ENCODE measurements at regions not wholly inside any gene's neighbourhood (a gene's known extent, or its start where the extent isn't known, plus 50 kb on each side); places are given as distances from the start of the nearest gene placed in this dataset.
"Not testable (repeated sequence)": the region's sequence is repeated elsewhere in the genome, so short reads cannot be mapped to it uniquely, and the experiment has no call there.

DNA sequence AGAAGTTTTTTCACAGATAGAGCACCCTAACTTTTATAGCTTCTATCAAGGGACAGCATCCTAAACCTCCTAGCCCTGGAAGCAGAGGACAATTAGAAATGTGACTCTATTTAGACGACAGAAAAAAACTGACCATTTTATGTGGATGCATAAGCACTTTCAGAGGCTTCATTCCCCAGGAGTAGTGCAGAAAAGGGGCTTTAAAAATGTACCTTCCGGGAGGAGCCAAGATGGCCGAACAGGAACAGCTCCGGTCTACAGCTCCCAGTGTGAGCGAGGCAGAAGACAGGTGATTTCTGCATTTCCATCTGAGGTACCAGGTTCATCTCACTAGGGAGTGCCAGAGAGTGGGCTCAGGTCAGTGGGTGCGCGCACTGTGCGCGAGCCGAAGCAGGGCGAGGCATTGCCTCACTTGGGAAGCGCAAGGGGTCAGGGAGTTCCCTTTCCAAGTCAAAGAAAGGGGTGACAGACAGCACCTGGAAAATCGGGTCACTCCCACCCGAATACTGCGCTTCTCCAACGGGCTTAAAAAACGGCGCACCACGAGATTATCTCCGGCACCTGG lies 416.4 kb upstream of the C1orf87 start:
- not testable (repeated sequence) for DNase-seq

DNA sequence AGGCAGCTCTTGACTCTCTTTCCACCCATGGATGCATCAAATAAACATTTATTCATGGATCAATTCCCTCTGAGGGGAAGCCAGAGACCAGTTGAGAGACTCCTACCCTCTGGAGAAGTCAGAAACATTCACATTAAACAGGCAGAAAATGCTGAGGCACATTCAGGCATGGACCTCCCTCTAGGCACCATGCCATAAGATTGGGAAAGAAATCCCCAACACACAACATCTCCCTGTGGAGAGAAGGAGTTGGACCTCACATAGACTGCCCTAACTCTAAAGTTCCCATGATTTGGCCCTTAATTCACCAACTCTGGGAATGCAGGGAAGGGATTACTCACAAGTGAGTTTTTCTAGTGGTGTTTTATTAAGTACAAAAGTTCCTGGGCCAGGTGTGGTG lies 415.3 kb upstream of the C1orf87 start:
- DNase-seq: no peak

DNA sequence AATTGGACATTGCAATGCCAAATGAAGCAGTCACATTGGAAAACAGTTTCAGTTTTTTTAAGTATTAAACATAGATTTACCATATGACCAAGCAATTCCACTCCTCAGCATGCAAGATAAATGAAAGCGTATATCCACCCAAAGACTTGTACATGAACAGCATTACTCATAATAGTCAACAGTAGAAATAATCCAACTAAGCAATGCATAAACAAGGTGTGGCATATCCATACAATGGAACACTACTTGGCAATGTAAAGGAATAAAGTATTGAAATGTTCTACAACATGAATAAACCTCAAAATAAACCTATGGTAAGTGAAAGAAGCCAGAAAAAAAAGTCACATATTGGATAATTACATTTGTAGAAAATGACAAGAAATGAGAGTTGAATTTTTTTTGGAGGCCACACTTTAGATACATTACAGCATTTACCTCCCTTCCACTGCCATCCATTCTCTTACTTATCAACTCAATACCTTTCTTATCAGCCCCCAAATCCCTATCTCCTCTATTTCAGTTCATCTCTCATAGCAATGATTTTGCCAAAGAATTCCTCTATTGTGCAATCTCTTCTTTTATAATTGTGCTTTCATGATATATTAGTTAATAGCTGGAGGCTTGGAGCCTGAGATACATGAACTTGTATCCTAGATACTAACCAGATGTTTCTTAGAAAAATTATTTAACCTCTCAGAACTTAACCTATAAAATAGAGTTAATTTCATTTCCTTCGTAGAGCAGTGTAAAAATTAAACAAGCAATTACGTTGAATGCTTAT lies 414.2 kb upstream of the C1orf87 start:
- DNase-seq: no peak

DNA sequence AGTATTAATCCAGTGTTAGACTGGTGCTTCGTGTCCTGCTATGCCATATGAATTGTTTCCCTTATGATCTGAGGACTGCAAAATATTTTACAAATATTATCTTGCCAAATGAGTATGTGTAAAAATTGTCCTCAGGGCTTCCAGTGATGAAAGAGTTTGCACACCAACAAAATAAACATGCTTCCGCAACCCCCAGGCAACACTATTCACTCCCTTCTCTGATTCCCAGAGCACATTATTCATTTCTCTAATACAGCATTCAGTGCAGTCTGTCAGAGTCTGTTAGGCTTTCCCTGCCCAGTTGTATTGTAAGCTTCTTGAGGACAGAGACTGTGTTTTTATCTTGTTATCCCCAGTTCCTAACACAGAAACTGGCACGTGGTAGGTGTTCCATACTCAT lies 409.9 kb upstream of the C1orf87 start:
- DNase-seq: no peak

DNA sequence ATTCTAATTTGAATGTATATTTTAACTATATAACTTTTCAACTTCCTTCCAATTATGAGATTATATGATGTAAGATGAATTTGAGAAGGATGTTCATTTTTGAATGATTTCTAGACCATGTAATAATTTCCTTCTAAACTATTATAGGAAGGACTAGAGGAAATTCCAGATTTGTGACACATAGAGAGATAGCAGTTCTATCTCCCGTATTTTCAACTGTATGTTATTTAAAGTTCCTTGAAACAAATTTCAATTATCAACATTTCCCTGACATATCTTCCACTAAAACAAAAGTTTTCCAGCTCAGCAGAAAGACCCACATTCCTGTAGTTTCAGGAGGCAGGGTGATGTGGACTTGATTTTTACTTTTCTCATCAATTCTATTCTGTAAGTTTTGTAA lies 396.7 kb upstream of the C1orf87 start:
- no peak for DNase-seq

DNA sequence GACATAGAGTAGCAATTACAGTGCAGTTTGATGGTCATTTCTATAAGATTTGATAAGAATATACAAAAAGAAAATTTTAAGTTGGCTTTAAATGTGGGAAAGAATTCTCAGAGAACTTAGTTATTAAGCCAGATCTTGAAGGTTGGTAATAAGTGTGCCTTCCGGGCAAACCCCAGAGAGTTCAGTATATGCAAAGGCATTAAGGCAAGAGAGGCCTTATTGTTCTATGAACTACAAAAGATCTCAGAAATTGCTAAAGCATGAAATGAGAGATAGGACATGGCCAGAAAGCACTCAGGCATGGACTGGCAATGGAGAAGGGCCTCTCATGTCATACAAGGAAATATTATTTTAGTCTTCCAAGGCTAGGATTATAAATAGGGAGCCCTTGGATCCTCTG lies 390.2 kb upstream of the C1orf87 start:
- no peak for DNase-seq

DNA sequence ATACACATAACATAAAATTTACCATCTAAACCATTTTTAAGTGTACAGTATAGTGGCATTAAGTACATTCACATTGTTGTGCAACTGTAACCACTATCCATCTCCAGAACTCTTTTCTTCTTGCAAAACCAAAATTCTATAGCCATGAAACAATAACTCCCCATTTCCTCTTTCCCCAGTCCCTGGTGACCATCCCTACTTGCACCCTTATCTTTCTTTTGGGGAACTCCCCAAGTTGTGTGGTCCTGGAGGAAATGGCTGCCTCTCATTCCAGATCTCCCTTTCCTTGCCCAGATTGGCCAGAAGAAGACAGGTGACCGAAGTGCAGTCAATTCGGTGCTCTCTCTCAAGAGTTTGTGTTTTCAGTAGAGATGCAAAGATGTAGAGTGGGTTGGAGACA lies 389.6 kb upstream of the C1orf87 start:
- no peak for DNase-seq

DNA sequence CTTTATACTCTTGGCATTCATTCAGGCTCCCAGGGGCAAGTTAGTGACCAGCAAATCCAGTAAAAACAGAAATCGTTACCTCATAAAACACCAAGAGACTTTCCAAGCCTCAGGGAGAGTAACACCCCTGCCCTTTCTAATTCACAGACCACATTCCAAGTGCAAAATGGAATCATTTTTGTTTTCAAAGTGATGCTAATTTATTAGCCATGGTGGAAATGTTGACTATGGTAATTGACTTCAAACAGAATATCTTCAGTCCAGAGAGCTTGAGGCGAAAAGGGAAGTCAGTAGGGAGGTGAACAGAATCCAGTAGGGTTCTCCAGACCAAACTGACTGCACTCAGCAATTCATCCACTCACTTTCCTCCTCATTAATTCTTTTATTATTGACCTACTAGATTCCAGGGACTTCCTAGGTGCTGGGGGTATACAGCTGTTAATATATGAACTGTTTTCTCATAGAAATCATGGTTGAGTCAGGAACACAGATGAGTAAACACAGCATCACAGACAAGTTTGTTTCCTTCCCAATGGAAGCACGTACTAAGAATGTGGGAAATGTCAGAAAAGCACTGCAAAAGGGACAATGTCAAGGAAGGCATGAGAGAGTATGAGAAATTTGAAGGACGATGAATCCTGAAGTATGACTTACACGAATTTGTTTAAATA lies 388.5 kb upstream of the C1orf87 start:
- DNase-seq: no peak

DNA sequence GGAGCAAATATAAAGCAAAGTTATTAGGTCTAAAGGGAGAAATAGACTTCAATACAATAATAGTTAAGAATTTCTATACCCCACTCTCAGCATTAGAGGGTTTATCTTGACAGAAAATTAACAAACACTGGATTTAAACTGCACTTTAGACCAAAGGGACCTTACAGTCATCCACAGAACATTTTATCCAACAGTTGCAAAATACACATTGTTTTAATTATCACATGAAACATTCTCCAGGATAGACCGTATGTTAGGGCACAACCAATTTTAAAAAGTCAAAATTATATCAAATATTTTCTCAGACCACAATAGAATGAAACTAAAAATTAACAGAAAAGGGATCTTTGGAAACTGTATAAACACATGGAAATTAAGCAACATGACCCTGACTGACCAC lies 384.5 kb upstream of the C1orf87 start:
- DNase-seq: no peak

DNA sequence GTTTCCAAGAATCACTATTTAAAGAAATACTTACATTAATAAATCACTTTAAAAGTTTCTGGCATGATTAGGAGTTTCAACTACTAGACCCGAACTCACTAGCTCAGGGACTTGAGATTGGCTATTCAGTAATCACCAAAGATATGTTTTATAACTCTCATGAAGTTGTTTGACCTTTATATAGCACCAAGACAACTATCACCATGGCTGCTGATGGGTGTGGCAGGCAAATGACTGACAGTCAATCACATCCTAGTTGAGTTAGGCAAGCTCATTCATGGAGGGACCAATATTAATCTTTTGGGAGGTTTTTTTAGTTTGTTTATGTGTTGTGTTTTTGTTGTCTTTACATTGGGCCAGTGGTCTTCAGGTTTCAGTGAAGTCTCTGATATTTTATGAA lies 376.3 kb upstream of the C1orf87 start:
- DNase-seq: no peak

DNA sequence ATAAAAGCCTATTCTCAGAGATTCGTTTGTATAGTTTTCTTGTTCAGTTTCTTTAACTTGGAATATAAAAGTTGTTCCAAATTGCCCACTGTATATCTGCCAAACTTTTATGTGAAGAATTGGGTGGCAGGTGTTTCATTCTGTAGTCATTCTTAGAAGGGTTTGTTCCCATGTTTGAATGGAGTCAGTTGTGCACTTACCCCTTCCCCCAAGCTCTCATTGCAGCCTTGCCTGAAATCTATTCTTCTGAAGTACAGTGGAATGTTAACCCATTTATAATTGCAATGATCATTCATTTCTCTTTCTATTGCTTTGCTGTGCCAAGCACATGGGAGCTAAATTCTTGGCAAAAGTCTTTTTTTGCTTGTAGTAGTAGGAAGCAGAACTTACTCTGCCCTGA lies 375.3 kb upstream of the C1orf87 start:
- no peak for DNase-seq

DNA sequence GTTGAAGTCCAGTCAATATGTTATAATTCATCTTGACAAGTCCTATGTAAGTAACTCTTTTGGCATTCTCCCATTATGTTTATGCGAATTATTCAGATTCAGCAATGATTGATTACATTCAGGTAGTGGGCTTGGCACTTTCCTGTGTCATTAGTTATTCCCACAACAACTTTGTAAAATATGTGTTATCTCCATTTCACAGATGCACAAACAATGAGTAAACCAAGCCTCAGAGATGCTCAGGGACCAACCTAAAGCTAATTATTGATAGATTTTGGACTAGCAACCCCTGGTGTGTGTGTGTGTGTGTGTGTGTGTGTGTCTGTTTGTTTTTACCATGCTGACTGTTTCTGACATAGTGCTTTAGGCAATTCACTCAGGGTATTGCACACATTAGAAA lies 371.1 kb upstream of the C1orf87 start:
- no peak for DNase-seq

DNA sequence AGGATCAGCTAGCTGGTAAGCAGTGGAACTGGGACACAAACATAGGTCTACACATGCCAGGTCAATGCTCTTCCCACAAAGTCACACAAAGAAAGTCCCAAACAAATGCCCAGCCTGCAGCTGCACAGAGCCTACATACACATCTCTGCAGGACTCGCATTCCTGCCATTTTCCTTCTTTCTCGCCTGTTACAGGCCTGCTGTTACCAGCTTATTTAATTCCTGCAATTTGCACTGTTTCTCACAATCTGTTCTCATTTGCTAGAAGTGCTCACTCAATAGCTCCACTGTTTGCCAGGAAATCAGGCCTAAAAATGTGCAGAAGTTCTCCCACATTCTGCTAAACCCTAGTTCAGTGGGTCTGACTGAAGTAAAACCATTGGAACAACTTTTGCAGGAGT lies 362.6 kb upstream of the C1orf87 start:
- no peak for DNase-seq

DNA sequence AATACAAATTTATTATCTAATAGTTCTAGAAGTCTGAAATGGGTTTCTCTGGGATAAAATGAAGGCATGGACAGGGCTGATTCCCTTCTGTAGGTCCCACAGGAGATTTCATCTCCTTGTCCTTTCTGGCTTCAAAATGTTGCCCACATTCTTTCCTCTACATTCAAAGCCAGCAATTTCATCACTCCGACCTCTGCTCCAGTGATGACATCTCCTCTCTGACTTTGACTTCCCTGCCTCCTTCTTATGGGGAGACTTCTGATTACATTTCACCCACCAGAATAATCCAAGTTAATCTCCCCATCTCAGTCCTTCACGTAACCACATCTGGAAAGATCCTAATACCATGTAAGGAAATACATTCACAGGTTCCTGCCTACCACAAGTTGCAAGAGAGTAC lies 358.0 kb upstream of the C1orf87 start:
- DNase-seq: no peak

DNA sequence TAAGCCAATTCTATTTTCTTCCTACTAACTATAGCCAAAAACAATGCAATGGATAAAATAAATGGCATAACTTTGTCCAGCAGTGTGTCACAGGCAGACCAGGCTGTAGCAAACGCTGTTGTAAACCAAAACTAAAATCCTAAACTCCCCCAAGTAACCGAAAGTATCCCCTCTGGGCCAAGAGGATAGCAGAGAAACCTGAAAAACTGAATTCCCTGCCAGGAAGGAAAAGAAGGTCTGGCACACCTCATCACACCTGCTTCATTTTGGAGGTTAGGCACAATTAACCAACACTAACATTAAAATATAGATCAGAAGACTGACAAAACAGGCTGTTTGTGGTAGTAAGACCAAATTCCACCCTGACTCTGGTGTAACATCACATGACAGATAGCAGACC lies 356.8 kb upstream of the C1orf87 start:
- DNase-seq: no peak

DNA sequence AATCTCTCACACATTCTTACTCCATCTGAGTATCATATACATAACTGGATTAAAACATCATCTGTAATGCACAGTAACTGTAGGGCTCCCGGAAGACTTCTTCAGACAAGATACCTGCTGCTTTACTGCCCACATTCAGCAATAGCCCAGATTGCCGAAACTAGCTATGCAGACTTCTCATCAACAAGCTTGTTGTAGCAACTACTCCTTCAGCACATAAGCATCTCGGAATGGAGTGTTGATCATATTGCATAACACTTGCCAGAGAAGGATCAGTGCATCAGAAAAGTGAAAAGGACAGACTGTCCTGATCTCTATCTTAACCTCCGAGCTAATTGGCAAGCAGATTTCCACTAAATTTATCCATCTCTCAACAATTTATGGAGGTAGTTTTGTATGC lies 354.6 kb upstream of the C1orf87 start:
- peak; percentile 38 for DNase-seq

DNA sequence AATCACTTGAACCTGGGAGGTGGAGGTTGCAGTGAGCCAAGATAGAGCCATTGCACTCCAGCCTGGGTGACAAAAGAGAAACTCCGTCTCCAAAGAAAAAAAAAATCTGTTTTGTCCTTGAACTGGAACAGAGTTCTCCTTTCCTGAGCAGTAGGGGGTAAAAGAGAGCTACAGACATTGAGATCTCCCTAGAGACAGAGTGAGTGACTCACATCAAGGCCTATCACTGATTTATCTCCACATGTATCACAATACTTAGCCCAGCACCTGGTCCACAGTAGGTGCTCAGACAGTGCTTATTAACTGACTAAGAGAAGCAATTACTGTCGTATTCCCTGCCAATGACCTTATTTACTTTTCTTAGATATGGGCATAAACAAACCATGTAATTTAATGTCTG lies 354.1 kb upstream of the C1orf87 start:
- peak; percentile 73 for DNase-seq

DNA sequence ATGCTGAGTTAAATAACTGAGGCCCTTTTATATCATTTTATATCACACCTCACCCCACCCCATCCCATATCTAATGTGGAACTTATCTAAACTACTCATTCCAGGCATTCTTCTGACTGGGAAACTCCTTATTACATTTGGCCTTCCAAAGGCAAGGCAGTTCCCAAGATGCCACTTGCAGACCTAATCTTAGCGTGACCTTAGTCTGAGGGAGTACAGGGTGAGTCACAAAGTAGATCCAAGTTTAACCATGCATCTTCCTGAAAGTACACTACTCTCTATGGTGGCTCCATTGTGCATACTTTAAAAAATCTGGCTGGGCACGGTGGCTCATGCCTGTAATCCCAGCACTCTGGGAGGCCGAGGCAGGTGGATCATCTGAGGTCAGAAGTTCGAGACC lies 353.6 kb upstream of the C1orf87 start:
- no peak for DNase-seq

DNA sequence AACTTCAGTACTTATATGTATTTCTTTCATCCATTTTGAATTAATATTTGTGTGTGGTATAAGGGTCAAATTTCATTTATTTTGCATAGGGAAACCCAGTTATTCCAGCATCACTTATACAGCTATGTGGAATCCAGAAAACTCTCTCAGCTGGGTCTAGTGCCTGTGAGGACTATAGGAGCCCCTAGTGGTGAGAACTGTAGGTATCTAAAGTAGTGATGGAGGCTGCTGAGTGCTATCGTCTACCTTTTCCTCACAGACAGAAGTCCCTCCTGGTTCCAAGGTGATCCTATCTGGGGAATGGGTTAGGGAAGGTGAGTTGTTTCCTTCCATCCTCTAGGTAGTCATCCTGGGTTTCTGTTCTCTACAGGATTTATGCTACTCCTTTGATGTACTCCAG lies 352.0 kb upstream of the C1orf87 start:
- DNase-seq: no peak

DNA sequence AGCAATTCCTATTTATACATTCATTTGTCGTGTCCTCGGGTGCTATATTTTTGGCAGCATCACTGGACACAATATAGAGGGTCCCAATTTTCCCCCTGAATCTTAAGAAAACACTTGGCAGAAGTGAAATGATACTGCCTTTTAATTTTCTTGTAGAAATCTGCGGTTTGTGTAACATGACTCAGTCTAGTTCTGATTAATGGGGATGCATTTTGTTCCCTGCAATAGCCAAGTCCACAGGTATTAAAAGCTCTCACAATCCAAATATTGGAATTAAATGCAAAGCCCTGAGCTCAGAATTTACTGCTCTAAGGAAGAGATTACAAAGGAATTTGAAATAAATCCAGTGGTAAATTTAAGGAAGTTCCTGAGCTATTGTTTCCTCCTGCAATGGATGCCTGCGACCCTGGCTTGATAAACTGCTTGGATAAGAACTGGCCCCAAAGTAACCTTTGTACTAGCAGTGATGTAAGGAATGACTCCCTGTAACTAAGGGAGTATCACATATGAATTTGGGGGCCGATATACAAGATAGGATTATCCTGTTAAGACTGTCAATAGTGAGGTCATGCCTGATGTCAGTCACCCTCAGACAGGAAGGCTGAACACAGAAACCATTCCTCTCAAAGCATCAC lies 349.7 kb upstream of the C1orf87 start:
- no peak for DNase-seq

DNA sequence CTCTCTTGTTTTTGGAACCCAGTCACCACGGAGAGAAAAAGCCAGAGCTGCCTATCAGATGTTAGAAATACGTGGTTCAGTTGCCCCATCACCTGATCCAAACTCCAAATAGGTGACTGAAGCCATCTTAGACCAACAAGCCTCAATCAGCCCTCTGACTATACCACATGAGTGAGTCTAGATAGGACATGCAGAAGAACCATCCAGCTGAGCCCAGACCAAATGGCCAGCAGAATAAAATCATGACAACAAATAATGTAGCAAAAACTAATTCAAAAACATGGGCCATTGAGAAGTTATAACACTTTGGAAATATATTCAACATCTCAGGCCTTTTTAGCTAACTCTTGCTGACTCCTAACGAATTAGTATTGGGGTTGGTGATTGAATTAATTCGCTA lies 348.4 kb upstream of the C1orf87 start:
- DNase-seq: no peak

DNA sequence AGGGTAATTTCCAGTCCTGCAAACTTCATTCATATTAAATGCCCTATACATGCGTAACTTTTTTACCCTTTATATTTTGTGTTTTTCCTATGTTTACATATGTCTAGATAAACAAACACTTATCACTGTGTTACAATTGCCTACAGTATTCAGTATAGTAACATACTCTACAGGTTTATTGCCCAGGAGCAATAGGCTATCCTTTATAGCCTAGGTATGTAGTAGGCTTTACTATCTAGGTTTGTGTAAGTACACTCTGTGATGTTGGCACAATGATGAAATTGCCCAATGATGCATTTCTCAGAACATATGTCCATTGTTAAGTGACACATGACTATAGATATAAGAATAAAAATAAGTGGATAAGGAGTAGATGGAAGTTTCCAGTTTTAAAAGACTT lies 345.5 kb upstream of the C1orf87 start:
- no peak for DNase-seq

DNA sequence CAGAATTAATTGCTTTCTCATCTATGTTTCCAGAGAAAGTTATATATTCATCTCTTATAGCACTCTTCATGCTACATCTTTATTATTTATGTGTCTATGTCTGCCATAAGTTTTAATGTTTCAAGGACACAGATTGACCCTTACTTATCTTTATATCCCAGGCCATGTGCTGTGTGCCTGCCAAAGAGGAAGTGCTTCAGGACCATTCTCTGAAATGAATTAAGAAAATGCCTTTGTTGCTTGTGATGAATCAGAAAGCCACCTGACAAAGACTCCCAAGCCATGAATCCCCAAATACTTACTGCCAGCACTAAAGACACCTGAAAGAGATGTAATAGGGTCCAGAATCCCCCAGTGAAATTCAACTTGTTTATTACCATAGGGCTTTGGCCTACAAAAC lies 342.1 kb upstream of the C1orf87 start:
- no peak for DNase-seq

DNA sequence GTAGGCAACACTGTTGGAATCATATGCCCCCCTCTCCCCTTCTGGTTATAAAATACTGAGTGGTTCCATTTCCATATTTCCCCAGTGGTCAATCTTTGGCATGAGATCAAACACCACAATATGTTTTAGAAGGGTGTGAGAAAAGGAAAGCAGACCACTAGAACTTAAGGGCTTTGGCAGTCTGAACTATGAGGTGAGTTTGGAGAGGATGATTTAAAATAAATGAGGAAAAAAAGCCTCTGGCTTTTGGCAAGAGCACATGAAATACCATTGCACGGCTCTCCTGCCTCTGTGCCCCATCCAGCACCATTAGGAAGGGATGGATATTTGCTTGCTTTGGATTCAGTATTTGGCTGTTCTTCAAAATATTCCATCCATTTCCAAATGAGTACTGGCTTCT lies 339.5 kb upstream of the C1orf87 start:
- no peak for DNase-seq

All from NCI-H1436 (cell line).